SK-N-SH (cell line): ENCODE measurements at regions not wholly inside any gene's neighbourhood (a gene's known extent, or its start where the extent isn't known, plus 50 kb on each side); places are given as distances from the start of the nearest gene placed in this dataset.

Experiments used
- CTCF ChIA-PET: fragments of 300-600, 350-600 bp; formaldehyde crosslinking; extraction: SDS; loops from one replicate; lab custom pipeline; 2021; lab: Yijun Ruan, JAX
- POLR2A ChIA-PET: fragments of 350-600 bp; sonication (Branson Sonifier 250); formaldehyde crosslinking; extraction: SDS; loops from one replicate; lab custom pipeline; 2020; ENCODE audit warnings: antibody characterized with exemption, inconsistent platforms; lab: Yijun Ruan, JAX
- DNase-seq: peaks from one replicate; pipeline ENCODE4 v3.0.0; 2012
- H2AFZ ChIP-seq: fragments of 200-600 bp; sonication (generic); 2 replicates; pipeline ENCODE4 v1.8.1; 2016; ENCODE audit warnings: antibody characterized with exemption, mild to moderate bottlenecking, low read depth
- H3F3A ChIP-seq: fragments of 200-600 bp; sonication (generic); replicated peaks from 2 replicates; pipeline ENCODE3; 2016; ENCODE audit warnings: antibody characterized with exemption, mild to moderate bottlenecking; ENCODE audit not compliant: insufficient read depth
- H3K27ac ChIP-seq, 2 experiments: fragments of 200-500 bp in 1 of 2; fragments of 200-600 bp in 1 of 2; sonication (Bioruptor generic) in 1 of 2; sonication (generic), shearing (Covaris generic) in 1 of 2; 2 replicates each; pipeline versions ENCODE4 v1.5.1 to v1.6.1; 2014 to 2016; ENCODE audit warnings: low read depth in 2 of 2, inconsistent platforms in 1 of 2, low read length in 1 of 2, mild to moderate bottlenecking in 1 of 2, mixed read lengths in 1 of 2
- H3K27me3 ChIP-seq: fragments of 200-600 bp; sonication (generic), shearing (Covaris generic); 2 replicates; pipeline ENCODE4 v1.6.1; 2016; ENCODE audit warnings: mixed run types; ENCODE audit not compliant: insufficient read depth
- H3K36me3 ChIP-seq, 2 experiments: fragments of 200-500 bp in 1 of 2; fragments of 200-600 bp in 1 of 2; sonication (Bioruptor generic) in 1 of 2; sonication (generic) in 1 of 2; replicated peaks in 1 of 2; 2 replicates each; pipeline versions ENCODE3 to v1.5.1; 2014 to 2016; ENCODE audit warnings: low read length in 1 of 2, mild to moderate bottlenecking in 1 of 2; ENCODE audit not compliant: insufficient read depth in 2 of 2, control insufficient read depth in 1 of 2
- H3K4me1 ChIP-seq, 2 experiments: fragments of 200-500 bp in 1 of 2; fragments of 200-600 bp in 1 of 2; sonication (Bioruptor generic) in 1 of 2; sonication (generic), shearing (Covaris generic) in 1 of 2; 2 replicates each; pipeline versions ENCODE4 v1.5.1 to v1.6.1; 2014 to 2016; ENCODE audit warnings: low read depth in 1 of 2, low read length in 1 of 2, mixed run types in 1 of 2; ENCODE audit not compliant: insufficient read depth in 2 of 2, control insufficient read depth in 1 of 2
- H3K4me2 ChIP-seq: fragments of 200-600 bp; sonication (generic), shearing (Covaris generic); 2 replicates; pipeline ENCODE4 v1.6.1; 2017; ENCODE audit warnings: mixed run types
- H3K4me3 ChIP-seq, 2 experiments: fragments of 200-500 bp in 1 of 2; fragments of 200-600 bp in 1 of 2; sonication (Bioruptor generic) in 1 of 2; sonication (generic), shearing (Covaris generic) in 1 of 2; 2 replicates each; pipeline versions ENCODE4 v1.5.1 to v1.8.1; 2014 to 2016; ENCODE audit warnings: low read depth in 2 of 2, inconsistent platforms in 1 of 2, low read length in 1 of 2, mild to moderate bottlenecking in 1 of 2, mixed read lengths in 1 of 2, moderate library complexity in 1 of 2
- H3K79me2 ChIP-seq: fragments of 200-600 bp; sonication (generic); 2 replicates; pipeline ENCODE4 v1.8.1; 2017; ENCODE audit warnings: mild to moderate bottlenecking; ENCODE audit not compliant: insufficient read depth
- H3K9ac ChIP-seq: fragments of 200-600 bp; sonication (generic); 2 replicates; pipeline ENCODE4 v1.6.1; 2017; ENCODE audit warnings: mixed run types
- H3K9me2 ChIP-seq: fragments of 200-600 bp; sonication (generic); 2 replicates; pipeline ENCODE4 v1.6.1; 2017; ENCODE audit warnings: mixed run types
- H3K9me3 ChIP-seq: fragments of 200-600 bp; sonication (generic); 2 replicates; pipeline ENCODE4 v1.6.1; 2017; ENCODE audit warnings: mixed run types, mild to moderate bottlenecking, moderate library complexity
- H4K20me1 ChIP-seq: fragments of 200-600 bp; sonication (generic); 2 replicates; pipeline ENCODE4 v1.6.1; 2017; ENCODE audit warnings: mild to moderate bottlenecking, mixed run types; ENCODE audit not compliant: insufficient read depth
- EZH2phosphoT487 ChIP-seq: fragments of 200-600 bp; sonication (generic); IDR thresholded peaks from 2 replicates; pipeline ENCODE4 v1.6.1; 2017; ENCODE audit warnings: low read depth, mixed run types, mild to moderate bottlenecking, antibody characterized with exemption, moderate library complexity, borderline replicate concordance
- GABPA ChIP-seq: IDR thresholded peaks from 2 replicates; pipeline ENCODE4 v1.4.0; 2012; ENCODE audit warnings: low read depth, mild to moderate bottlenecking
- MEF2A ChIP-seq: IDR thresholded peaks from 2 replicates; pipeline ENCODE4 v1.4.0; 2012; ENCODE audit warnings: low read depth, borderline replicate concordance
- NRF1 ChIP-seq: IDR thresholded peaks from 2 replicates; pipeline ENCODE4 v1.6.1; 2012; ENCODE audit warnings: low read depth, mild to moderate bottlenecking, low read length
- SIN3A ChIP-seq: IDR thresholded peaks from 2 replicates; pipeline ENCODE4 v1.6.1; 2012; ENCODE audit warnings: low read depth, mild to moderate bottlenecking, low read length, moderate library complexity, borderline replicate concordance
- YY1 ChIP-seq: IDR thresholded peaks from 2 replicates; pipeline ENCODE4 v1.4.0; 2012; ENCODE audit warnings: low read depth, mild to moderate bottlenecking
- WGBS: methylation state at CpG from one replicate; pipeline ENCODE4 v1.1.6; 2017; ENCODE audit warnings: low lambda C conversion rate; 5-methylcytosine and 5-hydroxymethylcytosine counted together
- TF ChIP-seq, protein P1 (sequence below): IDR thresholded peaks from 2 replicates; pipeline ENCODE4 v1.4.0; 2012; ENCODE audit warnings: low read depth, borderline replicate concordance
- TF ChIP-seq, protein P2 (sequence below): IDR thresholded peaks from 2 replicates; pipeline ENCODE4 v1.4.0; 2012; ENCODE audit warnings: low read depth
- TF ChIP-seq, protein P3 (sequence below): IDR thresholded peaks from 2 replicates; pipeline ENCODE4 v1.4.0; 2012; ENCODE audit warnings: low read depth, borderline replicate concordance
- TF ChIP-seq, protein P4 (sequence below): IDR thresholded peaks from 2 replicates; pipeline ENCODE4 v1.6.1; 2012; ENCODE audit warnings: mild to moderate bottlenecking, low read depth, low read length, moderate library complexity

DNA sequence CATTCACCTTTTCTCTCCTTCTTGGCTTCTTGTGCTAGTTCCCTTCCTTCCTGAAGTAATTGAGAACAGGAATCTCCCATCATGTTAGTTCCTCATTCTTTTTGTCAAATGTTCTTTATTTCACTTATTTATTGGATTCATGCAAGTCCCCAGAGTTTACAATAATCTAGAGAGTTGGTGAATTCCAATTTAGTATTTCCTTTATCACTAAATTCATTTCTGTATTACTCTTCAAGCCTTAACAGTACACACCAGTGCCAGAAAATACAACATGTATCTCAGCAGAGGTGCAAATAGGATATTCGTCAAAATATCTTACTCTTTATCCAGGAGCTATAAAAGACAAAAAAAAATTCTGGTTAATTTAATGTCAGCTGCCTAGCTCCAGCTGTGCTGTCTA is 121.9 kb upstream of the SETBP1 start:
- DNase-seq, result no peak
- no peaks in the 10 kb centered on the region for H3K27me3 ChIP-seq
- POLR2A ChIA-PET, result no interaction called here
- H3K4me2 ChIP-seq, result no peak overlapping the region
- no peaks in the 10 kb centered on the region for H3K9me2 ChIP-seq
- TF ChIP-seq, protein P1, sequence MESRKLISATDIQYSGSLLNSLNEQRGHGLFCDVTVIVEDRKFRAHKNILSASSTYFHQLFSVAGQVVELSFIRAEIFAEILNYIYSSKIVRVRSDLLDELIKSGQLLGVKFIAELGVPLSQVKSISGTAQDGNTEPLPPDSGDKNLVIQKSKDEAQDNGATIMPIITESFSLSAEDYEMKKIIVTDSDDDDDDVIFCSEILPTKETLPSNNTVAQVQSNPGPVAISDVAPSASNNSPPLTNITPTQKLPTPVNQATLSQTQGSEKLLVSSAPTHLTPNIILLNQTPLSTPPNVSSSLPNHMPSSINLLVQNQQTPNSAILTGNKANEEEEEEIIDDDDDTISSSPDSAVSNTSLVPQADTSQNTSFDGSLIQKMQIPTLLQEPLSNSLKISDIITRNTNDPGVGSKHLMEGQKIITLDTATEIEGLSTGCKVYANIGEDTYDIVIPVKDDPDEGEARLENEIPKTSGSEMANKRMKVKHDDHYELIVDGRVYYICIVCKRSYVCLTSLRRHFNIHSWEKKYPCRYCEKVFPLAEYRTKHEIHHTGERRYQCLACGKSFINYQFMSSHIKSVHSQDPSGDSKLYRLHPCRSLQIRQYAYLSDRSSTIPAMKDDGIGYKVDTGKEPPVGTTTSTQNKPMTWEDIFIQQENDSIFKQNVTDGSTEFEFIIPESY, result no peak
- TF ChIP-seq, all 33 proteins: peak for 0
- no peaks in the 10 kb centered on the region for H3K79me2 ChIP-seq
- no peaks in the 10 kb centered on the region for H3F3A ChIP-seq
- no peaks in the 10 kb centered on the region for H3K9me3 ChIP-seq
- no peaks in the 10 kb centered on the region for H3K36me3 ChIP-seq
- no peaks in the 10 kb centered on the region for H3K4me1 ChIP-seq
- H3K27ac ChIP-seq, result no peak overlapping the region
- H2AFZ ChIP-seq, result no peak overlapping the region
- H3K4me3 ChIP-seq, result no peak overlapping the region
- CTCF ChIA-PET, result no interaction called here
- H3K9ac ChIP-seq, result no peak overlapping the region
- no peaks in the 10 kb centered on the region for H4K20me1 ChIP-seq
- 88% methylated on average over 1 of the region's 1 CpG for WGBS

DNA sequence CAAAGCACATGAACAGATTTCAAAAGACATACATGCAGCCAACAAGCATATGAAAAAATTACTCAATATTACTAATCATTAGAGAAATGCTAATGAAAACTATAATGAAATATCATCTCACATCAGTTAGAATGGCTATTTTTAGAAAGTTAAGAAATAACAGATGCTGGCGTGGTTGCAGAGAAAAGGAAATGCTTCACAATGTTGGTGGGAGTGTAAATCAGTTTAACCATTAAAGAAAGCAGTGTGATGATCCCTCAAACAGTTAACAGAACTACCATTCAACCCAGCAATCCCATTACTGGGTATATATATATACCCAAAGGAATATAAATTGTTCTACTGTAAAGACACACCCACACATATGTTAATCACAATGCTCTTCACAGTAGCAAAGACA is 117.7 kb upstream of the SETBP1 start:
- Histone ChIP-seq H3K79me2 (no peaks in the 10 kb centered on the region), H3K27me3 (no peaks in the 10 kb centered on the region), H3K9me2 (no peaks in the 10 kb centered on the region), H3K36me3 (no peaks in the 10 kb centered on the region), H3K4me3 (no peak overlapping the region), H3K9ac (no peak overlapping the region), H3K27ac (no peak overlapping the region), H3K4me1 (no peaks in the 10 kb centered on the region), H3K4me2 (no peak overlapping the region), H4K20me1 (no peaks in the 10 kb centered on the region), H2AFZ (no peak overlapping the region), H3F3A (no peaks in the 10 kb centered on the region), H3K9me3 (no peaks in the 10 kb centered on the region)
- ChIA-PET POLR2A (no interaction called here), CTCF (no interaction called here)
- TF ChIP-seq GABPA, result no peak
- TF ChIP-seq NRF1, result no peak
- TF ChIP-seq, protein P2, sequence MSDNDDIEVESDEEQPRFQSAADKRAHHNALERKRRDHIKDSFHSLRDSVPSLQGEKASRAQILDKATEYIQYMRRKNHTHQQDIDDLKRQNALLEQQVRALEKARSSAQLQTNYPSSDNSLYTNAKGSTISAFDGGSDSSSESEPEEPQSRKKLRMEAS, result no peak
- TF ChIP-seq EZH2phosphoT487, result no peak
- TF ChIP-seq SIN3A, result no peak
- TF ChIP-seq, protein P3, sequence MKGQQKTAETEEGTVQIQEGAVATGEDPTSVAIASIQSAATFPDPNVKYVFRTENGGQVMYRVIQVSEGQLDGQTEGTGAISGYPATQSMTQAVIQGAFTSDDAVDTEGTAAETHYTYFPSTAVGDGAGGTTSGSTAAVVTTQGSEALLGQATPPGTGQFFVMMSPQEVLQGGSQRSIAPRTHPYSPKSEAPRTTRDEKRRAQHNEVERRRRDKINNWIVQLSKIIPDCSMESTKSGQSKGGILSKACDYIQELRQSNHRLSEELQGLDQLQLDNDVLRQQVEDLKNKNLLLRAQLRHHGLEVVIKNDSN, result no peak
- TF ChIP-seq MEF2A, result no peak
- TF ChIP-seq, protein P4, sequence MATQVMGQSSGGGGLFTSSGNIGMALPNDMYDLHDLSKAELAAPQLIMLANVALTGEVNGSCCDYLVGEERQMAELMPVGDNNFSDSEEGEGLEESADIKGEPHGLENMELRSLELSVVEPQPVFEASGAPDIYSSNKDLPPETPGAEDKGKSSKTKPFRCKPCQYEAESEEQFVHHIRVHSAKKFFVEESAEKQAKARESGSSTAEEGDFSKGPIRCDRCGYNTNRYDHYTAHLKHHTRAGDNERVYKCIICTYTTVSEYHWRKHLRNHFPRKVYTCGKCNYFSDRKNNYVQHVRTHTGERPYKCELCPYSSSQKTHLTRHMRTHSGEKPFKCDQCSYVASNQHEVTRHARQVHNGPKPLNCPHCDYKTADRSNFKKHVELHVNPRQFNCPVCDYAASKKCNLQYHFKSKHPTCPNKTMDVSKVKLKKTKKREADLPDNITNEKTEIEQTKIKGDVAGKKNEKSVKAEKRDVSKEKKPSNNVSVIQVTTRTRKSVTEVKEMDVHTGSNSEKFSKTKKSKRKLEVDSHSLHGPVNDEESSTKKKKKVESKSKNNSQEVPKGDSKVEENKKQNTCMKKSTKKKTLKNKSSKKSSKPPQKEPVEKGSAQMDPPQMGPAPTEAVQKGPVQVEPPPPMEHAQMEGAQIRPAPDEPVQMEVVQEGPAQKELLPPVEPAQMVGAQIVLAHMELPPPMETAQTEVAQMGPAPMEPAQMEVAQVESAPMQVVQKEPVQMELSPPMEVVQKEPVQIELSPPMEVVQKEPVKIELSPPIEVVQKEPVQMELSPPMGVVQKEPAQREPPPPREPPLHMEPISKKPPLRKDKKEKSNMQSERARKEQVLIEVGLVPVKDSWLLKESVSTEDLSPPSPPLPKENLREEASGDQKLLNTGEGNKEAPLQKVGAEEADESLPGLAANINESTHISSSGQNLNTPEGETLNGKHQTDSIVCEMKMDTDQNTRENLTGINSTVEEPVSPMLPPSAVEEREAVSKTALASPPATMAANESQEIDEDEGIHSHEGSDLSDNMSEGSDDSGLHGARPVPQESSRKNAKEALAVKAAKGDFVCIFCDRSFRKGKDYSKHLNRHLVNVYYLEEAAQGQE, result no peak
- no peak for TF ChIP-seq YY1
- DNase-seq, result no peak
- 60% methylated on average over 1 of the region's 1 CpG for WGBS
